HG02852 (cell line): ENCODE measurements at regions not wholly inside any gene's neighbourhood (a gene's known extent, or its start where the extent isn't known, plus 50 kb on each side); places are given as distances from the start of the nearest gene placed in this dataset.
"Not testable (repeated sequence)": the region's sequence is repeated elsewhere in the genome, so short reads cannot be mapped to it uniquely, and the experiment has no call there.

ENCODE experiments used
- ATAC-seq: cut with Tn5 transposase; IDR thresholded peaks from one replicate; pipeline ENCODE4 v1.9.1; 2021; ENCODE audit warnings: mild to moderate bottlenecking, moderate library complexity; ENCODE audit not compliant: unreplicated experiment

DNA sequence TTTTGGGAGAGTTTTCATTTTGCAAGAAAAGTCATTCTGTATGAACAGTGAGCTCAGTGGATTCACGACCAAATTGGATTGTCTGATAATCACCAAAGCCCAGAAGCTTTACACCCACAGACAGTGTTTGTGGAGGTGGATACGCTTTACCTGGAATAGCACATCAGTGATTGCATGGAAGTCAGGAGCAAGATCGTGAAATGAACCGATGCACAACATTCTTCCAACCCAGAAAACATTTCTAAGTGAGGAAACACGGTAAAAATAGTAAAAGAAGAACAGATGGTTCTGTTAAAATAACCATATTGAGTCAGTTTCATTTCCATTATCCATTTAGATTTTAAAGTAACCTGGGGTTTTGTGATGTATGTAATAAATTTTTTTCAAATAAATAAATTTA, 478.2 kb upstream of the PFKP start:
- ATAC-seq = no peak

DNA sequence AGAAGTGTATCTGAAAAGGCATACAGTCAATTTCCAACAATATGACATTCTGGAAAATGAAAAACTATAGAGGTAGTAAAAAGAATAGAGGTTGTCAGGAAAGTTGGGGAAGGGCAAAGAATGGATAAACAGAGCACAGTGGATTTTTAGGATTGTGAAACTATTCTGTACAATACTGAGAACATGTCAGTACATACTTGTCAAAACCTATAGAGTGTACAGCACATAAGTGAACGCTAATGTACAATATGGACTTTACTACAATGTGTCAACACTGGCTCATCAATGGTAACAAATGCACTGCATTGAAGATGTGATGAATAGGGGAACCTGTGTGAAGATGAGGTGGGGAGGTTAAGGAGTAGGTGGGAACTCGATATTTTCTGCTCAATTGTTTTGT, 483.0 kb upstream of the PFKP start:
- ATAC-seq = no peak

DNA sequence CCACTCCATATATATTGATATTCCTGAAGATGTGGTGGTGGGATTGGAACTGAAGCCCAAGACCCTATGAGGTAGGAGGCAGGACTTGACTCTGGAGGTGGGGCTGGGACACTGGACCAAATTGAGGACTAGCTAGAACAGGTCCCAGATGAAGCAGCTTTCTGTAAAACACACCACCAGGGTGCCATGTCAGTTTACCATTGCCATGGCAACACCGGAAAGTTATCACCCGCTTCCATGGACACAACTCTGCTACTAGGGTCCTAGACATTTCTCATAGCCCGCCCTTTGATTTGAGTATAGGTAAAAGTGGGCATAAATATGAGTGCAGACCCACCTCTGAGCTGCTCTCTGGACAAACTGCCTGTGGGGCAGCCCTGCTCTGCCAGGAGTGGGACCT, 490.5 kb upstream of the PFKP start:
- ATAC-seq = no peak

DNA sequence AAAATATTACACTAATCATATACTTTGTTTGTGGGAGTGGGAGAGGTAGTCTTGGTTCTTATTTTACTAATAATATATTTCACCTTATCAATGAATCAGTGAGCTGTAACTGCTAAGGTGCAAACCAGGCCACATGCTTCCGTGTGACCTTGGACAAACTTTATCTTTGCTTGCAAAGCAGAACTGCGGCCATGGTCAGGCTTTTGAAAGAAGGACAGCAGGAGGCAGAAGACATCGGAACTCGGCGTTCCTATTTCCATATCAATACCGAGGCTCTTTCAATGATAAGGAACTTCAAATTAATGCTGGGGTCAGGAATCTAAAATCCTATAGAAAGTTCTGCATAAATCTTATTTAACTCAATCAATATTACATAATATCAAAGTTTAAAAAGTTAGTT, 491.9 kb upstream of the PFKP start:
- ATAC-seq = no peak

DNA sequence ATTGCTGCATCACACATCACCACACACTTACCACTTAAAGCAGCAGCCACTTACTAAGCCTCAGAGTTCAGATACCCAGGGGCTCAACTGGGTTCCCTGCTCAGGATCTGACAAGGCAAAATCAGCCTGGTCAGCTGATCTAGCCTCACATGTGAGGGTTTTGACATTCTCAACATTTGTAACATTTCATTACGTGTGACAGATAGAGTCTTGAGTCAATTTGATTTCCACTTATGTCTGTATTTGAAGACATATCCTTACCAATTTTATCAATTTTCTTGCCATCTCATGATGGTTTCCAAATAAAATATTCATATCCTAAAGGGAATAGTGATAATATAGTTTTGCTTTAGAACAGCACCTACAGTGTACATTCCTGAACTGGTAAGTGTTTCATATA, 494.7 kb upstream of the PFKP start:
- ATAC-seq = no peak

DNA sequence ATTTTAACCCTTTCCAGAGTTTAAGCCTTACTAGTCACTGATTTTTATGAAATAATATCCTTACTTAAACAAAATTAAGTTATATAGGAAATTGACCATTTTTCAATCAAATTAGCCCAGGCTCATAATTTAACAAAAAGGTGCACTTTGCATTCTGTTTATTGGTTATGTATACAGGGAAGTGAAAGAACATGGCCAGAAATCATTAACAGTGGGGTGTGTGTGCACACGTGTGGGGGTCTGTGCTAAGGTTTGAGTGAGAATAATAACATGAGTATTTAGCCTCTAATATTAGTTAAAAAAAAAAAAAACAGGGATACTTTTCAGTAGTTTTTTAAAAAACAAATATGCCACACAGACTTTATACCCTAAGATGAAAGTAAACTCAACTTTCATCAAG, 510.5 kb upstream of the PFKP start:
- ATAC-seq = no peak

DNA sequence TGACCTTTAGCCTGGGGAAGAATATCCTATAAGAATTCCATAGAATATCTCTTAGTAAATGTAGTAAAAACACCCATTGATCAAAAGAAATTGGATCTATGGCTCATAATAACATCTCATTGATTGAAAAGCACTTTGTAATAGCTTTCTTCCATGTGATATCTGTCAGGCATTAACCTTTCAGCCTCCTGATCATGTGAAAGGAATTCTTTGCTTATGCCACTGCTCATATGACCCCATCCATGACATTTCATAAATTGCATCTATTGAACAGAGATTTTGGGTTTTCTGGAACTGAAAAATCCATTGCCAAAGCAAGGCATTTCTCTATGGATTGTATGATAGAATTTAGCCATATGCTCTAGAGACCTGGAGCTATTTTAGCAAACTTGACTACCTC, 519.3 kb upstream of the PFKP start:
- ATAC-seq = no peak

DNA sequence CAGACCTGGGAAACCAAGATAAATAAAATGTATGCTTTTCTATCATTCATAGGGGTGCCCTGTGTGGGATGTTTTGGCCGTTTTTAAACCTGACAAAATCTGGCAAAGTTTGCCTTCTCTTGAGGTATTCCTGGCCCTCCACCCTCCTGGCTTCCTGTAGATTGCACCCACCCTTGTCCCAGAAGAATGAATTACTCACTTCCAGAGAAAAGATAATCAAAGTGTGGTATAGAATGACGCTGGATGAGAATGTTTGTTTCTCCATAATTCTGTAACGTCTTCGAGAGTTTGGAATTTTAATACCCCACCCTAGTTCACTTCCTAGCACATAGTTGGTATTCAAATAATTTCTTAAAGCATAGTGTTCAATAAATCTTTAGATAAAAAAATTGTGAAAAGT, 519.7 kb upstream of the PFKP start:
- no peak for ATAC-seq

DNA sequence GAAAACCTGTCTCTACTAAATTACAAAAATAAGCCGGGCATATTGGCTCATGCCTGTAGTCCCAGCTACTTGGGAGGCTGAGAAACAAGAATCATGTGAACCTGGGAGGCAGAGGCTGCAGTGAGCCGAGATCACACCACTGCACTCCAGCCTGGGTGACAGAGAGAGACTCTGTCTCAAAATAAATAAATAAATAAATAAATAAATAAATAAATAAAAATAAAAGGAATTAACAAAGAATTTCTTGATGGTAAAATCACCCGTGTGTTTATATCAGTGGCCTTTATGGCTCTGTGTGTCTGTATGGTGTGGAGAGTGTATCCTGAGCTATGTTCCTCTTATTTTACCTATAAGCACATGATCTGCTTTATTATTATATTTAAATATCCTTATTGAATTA, 520.5 kb upstream of the PFKP start:
- ATAC-seq = not testable (repeated sequence)

DNA sequence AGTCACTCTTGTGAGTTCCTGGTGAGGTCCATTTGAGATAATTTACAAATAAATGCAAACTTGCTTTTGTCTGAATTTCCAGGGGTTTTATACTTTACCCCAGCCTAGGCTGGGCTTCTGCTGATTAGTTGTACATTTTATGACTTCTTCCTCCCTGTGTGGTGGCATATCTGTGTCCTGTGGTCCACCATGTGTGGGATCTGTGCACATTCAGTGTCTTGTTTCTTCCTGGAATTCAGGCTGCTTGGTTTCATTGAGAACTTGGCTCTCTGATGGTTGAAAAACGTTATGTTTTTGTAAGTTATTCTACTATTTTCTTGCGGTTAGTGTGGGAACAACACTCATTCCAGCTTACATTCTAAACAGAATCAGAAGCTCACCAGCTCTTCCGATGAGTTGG, 523.4 kb upstream of the PFKP start:
- no peak for ATAC-seq

DNA sequence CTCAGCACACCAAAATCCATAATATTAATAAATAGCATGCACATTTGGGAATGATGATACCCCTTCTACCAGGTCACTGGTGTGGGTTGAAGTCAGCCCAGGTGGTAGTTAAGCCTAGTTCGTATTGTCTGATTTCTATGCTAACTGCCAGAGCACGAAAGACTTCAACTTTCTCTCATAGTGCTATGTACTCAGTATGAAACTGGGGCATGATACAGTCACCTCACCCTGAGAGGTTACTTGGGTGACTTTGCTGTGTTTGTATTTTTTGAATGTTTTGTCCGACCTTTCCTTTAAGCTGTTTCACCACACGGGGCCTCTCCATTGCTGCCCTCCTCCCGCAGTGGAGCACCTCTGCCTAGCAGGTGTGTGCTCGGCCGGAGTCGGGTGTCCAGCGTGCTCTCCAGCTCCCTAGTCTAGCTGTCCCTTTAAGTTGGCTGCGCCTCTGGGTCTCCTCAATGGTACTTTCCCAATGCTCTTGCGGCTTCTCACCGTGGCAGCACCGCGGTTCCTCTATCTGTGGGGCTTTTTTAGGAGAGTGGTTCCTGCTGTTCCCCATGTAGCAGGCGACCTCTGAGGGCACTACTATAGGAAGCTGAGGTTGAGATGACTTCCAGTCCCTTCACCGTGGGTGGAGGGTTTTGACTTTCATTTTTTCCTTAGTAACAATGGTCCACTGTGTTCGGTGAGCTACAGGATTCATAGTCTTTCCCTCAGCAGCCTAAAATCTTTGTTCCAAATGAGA, 524.0 kb upstream of the PFKP start:
- no peak for ATAC-seq

DNA sequence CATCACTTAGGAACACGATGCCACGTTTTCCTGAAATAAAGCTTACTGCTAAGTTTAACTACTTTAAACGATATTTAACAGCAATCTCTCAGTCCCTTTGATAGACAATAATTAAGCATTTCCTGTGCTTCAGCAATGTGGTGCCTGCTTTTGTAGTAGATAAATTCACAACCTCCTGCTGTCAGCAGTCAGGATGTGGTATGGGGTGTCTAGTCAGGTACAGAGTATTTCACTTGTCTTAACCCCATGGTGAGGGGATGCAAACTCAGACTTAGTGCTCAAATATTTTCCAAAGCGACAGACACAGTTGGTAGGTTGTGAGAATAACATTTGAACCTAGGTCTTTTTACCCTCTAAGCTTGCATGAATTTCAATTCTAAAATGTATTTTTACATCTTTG, 526.2 kb upstream of the PFKP start:
- no peak for ATAC-seq

DNA sequence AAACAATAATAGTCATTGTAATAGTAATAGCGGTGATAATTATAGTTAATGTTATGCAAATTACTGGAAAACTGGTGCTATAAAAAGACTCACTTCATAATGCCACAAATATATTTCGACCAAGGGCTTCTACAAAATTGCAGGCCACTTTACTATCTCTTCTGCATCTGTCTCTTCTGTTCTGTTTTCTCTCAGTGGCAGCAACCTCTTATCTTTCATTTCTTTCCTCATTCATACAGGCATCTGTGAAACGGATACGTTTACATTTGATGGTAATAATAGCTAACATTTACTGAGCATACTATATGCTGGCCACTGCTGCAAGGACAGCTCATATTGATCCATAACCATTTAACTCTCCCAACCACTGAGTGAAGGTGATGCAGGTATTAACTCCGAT, 537.4 kb upstream of the PFKP start:
- no peak for ATAC-seq

DNA sequence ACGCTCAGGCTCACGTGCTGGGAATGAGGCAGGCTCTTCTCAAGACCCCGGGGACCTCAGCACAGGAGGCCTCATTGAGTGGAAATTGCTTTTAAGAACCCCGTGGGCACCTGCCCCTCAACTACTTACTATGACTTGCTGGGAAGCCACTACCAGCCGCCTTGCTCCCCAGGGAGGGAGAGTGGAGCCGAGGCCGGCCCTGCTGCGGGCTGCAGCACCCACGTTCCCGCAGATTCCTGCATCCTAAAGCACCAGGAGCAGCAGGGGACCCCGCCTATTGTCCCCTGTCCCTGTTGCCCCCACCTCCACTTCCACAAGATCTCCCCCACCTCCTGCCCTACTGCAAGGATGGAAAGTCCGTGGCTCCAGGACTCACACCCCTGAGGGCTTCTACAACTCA, 541.6 kb upstream of the PFKP start:
- no peak for ATAC-seq

DNA sequence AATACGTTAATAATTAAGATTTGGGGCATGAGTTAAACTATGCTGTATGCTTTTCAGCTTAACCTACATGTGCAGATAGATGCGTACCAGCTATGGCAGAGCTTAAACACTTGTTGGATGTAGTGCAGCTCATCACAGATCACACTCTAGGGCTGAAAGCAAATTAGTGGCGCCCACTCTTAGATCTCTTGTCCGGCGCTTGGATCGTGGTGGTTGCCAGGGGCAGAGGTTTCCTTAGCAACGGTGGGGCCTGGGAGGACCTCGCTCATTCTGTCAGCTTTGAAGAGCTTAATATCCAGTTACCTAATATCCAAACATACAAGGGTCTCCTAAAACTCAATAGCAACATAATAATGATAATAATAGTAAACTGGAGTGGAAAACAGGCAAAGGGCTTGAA, 548.2 kb upstream of the PFKP start:
- ATAC-seq = no peak

DNA sequence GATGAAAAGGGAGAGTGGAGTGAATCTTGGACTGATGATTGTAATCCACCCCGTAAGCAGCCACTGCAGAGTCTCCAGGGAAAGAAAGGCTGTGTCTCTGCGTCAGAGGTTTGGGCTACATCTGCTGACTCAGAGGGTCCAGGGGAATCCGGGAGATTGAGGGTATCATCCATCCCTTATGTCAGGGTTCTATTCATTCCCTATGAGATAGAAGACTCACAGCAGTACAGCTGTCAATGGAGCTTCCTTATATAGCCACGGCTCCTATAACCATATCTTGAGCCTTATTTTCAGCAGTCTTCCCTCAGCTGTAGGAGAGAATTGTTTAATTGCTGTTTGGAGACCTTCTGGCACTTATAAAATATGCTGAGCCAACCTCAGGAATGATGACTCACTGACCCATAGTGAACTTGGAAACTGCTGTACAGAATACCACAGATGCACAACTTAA, 558.2 kb upstream of the PFKP start:
- no peak for ATAC-seq

DNA sequence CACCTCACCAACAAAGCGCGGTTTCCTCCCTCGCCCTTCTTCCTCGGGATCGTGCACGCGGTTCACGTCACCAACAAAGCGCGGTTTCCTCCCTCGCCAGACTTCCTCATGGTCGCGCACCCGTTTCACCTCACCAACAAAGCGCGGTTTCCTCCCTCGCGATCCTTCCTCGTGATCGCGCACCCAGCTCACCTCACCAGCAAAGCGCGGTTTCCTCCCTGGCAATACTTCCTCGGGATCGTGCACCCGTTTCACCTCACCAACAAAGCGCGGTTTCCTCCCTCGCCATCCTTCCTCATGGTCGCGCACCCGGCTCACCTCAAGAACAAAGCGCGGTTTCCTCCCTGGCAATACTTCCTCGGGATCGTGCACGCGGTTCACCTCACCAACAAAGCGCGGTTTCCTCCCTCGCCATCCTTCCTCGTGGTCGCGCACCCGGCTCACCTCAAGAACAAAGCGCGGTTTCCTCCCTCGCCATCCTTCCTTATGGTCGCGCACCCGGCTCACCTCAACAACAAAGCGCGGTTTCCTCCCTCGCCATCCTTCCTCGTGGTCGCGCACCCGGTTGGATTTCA, 565.9 kb upstream of the PFKP start:
- ATAC-seq = not testable (repeated sequence)

DNA sequence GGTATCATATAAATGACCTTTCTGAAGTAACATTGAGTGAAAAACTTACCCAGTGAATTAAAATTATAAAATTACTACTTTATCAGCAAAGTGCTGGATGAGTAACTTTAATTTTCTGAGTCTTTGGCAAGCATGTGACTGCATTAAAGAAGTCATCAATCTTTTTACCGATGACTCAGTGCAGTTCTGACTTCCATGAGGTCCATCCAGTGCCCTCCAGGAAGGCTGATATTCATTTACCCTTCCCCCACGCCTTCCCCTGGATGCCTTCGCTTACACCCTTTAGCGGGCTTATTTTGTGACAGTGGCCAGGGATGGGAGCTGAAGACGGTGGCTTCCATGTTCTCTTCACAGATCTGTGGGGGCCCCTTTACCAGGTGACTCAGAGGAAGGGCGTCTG, 572.9 kb upstream of the PFKP start:
- no peak for ATAC-seq

DNA sequence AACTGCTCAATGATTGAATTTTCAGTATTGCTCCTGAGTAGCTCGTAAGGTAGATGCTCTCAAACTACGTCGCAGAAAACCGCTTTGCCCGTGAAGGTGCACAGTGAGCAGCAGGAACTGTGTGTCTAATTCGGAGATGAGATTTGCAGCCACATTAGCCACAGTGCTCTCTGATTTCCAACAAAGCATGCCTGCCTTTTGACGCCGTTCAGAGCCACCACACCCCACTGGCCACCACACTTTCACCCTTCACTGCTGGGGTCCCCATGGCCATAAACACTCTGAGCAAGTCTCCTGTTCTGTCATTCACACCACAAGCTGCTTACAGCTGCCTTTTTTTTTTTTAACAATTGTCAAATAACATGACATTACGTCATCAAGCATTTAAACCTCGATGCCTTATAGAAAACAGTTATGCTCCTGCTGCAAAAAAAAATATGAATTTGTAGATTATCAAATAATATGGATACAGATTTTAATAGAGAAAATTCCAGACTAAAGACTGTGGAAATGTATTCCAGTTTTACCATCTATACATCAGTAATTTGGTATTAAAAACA, 578.8 kb upstream of the PFKP start:
- ATAC-seq = no peak

DNA sequence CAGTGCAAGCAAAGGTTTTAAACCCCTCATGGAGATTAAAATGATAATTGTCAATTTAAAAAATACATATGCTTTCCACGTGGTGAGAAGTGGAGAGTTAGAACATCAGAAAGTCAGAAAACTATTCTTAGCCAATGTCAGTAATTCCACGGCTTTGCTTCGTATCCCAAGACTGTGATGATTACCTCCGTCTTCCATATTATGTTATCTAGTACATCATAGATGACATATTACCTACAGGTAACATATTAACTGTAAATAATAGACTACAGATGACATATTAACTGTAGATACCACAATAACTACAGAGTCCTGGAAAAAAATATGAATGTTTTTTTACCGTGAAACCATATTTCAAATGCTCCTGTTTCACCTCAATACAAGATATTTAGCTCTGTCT, 579.4 kb upstream of the PFKP start:
- no peak for ATAC-seq

DNA sequence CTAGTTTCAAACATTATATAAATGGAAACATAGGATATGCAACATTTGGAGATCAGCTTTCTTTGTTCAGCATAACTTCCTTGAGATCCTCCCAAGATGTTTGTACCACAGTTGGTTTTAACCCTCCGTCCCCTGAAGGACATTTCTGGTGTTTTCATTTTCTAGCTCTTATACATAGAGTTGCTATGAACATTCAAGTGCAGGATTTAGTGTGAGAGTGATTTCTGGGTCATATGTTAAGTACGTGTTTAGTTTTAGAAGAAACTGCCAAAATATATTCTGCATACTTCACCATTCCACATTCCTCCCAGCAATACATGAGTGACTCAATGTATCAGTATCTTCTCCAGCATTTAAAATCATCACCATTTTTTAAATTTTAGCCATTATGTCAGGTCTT, 588.7 kb upstream of the PFKP start:
- ATAC-seq = no peak

DNA sequence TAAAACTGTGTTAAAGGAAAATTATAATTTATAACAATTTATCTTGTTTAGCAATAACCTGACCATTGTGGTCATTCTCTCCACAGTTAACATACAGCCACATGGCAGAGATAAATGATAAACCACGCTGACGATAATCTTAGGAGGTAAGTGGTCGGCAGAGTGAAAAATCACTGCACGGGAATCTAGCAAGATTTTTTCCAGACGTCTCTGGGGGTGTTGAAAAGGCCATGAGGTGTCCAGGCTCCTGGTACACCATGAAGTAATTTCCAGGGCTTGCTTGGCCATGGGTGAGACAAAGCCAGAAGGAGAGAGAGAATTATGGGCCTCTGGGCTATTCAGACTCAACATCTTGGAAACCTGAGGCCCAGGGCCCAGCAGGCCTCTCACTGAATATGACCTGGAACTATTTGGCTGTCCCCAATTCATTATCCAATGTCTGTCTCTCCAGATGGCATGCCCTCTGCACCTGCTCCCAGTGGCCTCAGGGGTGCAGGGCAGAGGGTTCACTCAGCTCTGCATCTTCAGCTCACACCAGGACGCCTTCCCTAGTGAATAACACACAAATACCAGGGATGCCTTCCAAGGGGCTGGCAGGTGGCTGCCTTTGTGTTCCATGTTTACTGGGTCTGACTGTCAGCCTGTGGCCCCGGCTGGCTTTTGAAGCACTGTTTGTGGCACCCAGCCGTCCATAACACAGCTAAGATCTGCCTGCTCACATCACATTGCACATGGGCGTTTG, 590.4 kb upstream of the PFKP start:
- ATAC-seq = no peak
